ENCODE measurements at regions not wholly inside any gene's neighbourhood (a gene's known extent, or its start where the extent isn't known, plus 50 kb on each side); places are given as distances from the start of the nearest gene placed in this dataset.

DNA sequence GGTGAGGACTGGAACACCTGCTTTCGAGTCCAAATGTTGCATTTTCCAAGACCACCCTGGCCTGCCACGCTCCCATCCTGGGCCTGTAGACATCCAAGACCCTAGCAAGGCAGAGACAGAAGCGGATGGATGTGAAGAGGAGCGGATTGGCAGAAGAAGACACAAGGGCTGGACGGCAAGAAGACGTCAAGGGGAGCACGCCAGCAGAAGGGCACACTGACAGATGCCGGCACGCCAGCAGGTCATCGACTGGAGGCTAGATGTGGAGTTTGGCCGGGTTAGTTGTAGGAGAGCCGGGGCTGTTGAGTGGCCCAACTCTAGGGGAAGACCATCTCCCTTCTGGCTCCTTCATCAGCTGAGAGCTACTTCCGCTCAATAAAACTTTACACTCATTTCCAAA is 251.6 kb downstream of the ZWINT start:
- TF ChIP-seq, protein P1, sequence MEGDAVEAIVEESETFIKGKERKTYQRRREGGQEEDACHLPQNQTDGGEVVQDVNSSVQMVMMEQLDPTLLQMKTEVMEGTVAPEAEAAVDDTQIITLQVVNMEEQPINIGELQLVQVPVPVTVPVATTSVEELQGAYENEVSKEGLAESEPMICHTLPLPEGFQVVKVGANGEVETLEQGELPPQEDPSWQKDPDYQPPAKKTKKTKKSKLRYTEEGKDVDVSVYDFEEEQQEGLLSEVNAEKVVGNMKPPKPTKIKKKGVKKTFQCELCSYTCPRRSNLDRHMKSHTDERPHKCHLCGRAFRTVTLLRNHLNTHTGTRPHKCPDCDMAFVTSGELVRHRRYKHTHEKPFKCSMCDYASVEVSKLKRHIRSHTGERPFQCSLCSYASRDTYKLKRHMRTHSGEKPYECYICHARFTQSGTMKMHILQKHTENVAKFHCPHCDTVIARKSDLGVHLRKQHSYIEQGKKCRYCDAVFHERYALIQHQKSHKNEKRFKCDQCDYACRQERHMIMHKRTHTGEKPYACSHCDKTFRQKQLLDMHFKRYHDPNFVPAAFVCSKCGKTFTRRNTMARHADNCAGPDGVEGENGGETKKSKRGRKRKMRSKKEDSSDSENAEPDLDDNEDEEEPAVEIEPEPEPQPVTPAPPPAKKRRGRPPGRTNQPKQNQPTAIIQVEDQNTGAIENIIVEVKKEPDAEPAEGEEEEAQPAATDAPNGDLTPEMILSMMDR (IDR thresholded peaks at IDR 0.05; ENCODE audit: low read depth, low read length, poor library complexity, severe bottlenecking): no peak
- no peak for TF ChIP-seq EZH2phosphoT487 (IDR thresholded peaks at IDR 0.05; ENCODE audit: borderline replicate concordance, low read length)

Data from DOHH2 (cell line).